RWPE2 (cell line): ENCODE measurements at regions not wholly inside any gene's neighbourhood (a gene's known extent, or its start where the extent isn't known, plus 50 kb on each side); places are given as distances from the start of the nearest gene placed in this dataset.

Source experiments
- ATAC-seq: fragments of 200-7000 bp; cut with Tn5 transposase; 3 replicates; pipeline ENCODE4 v1.9.1; 2021; ENCODE audit warnings: low read depth
- DNase-seq: peaks from one replicate; pipeline ENCODE4 v3.0.0-alpha.2; 2020; ENCODE audit warnings: low spot score
- H3K27ac ChIP-seq: fragments of 450-650 bp; 2 replicates; pipeline ENCODE4 v1.5.1; 2017; ENCODE audit warnings: mild to moderate bottlenecking; ENCODE audit not compliant: poor library complexity, severe bottlenecking
- H3K27me3 ChIP-seq: fragments of 250-450 bp; sonication (Bioruptor Pico); 2 replicates; pipeline ENCODE4 v1.5.1; 2021; ENCODE audit warnings: mild to moderate bottlenecking, moderate library complexity; ENCODE audit not compliant: insufficient read depth, poor library complexity, severe bottlenecking
- H3K36me3 ChIP-seq: fragments of 250-450 bp; sonication (Bioruptor Pico); 2 replicates; pipeline ENCODE4 v1.5.1; 2020; ENCODE audit warnings: low read depth, mild to moderate bottlenecking, moderate library complexity
- H3K4me1 ChIP-seq: fragments of 250-450 bp; sonication (Bioruptor Pico); 2 replicates; pipeline ENCODE4 v1.5.1; 2021; ENCODE audit warnings: mild to moderate bottlenecking, moderate library complexity; ENCODE audit not compliant: insufficient read depth, poor library complexity, severe bottlenecking
- H3K4me3 ChIP-seq: fragments of 250-450 bp; sonication (Bioruptor Pico); 2 replicates; pipeline ENCODE4 v1.5.1; 2021; ENCODE audit warnings: mild to moderate bottlenecking, moderate library complexity; ENCODE audit not compliant: severe bottlenecking
- H3K9me3 ChIP-seq: fragments of 250-450 bp; sonication (Bioruptor Pico); 2 replicates; pipeline ENCODE4 v1.5.1; 2021; ENCODE audit warnings: mild to moderate bottlenecking, moderate library complexity; ENCODE audit not compliant: severe bottlenecking
- CTCF ChIP-seq: fragments of 450-650 bp; IDR thresholded peaks from one replicate; pipeline ENCODE4 v1.5.1; 2017; ENCODE audit warnings: mild to moderate bottlenecking, moderate library complexity; ENCODE audit not compliant: poor library complexity, severe bottlenecking

GRCh38 chr2:71891155-71891554 is 256.5 kb downstream of the CYP26B1 start:
- ATAC-seq (no peak), DNase-seq (no peak)
- no peaks in the 10 kb centered on the region for H3K4me1 ChIP-seq
- no peaks in the 10 kb centered on the region for H3K27me3 ChIP-seq
- TF ChIP-seq CTCF = no peak
- no peaks in the 10 kb centered on the region for H3K9me3 ChIP-seq
- H3K4me3 ChIP-seq = no peak overlapping the region
- H3K36me3 ChIP-seq = no peaks in the 10 kb centered on the region
- no peak overlapping the region for H3K27ac ChIP-seq

DNA sequence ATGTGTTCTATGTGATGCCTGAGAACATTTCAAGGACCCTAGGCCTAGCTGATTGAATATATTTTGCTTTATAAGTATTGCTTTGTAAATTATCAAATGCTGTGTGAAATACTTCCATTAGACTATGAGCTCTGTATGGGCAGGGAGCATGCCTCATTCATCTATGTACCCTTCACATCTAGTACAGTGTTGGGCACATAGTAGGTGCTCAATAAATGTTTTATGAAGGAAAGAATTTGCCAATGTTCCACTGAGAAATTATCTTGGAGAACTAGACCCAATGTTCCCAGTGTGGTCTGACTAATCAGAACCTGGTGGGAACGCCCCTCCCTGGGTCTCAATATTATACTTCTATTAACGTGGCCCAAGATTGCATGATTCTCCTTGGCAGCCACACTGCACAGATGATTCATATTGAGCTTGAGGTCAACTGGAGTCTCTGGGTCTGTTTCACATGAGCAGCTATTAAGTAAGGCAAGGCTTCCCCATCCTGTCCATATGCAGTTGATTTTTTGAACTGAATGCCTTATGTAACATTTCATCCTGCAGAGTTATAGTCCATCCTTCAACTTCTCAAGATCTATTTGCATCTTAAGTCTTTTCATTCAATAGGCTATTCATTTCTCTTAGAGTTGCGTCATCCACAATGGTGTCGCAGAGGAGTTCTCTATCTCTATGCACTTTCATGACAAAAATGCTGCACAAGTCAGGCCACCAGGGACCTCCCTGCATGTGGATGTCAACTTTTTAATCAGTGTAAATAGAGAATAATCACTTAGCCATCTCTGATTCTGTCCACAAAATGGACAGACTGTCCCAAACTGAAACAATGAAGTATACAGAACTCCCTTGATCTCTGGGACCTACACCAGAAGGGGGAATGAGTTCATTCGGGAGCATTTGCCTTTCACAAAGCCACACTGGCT is 257.6 kb downstream of the CYP26B1 start:
- DNase-seq = no peak
- peak; percentile 83 for ATAC-seq
- H3K4me1 ChIP-seq = no peaks in the 10 kb centered on the region
- peaks cover under 1% of the 10 kb centered on the region for H3K9me3 ChIP-seq
- no peaks in the 10 kb centered on the region for H3K36me3 ChIP-seq
- no peak for TF ChIP-seq CTCF
- H3K27ac ChIP-seq = no peak overlapping the region
- H3K27me3 ChIP-seq = no peaks in the 10 kb centered on the region
- H3K4me3 ChIP-seq = no peak overlapping the region

- DNase-seq (no peak), ATAC-seq (no peak)
- Histone ChIP-seq H3K4me1 (peaks cover 4% of the 10 kb centered on the region), H3K36me3 (no peaks in the 10 kb centered on the region), H3K9me3 (peaks cover 5% of the 10 kb centered on the region), H3K27me3 (no peaks in the 10 kb centered on the region), H3K27ac (no peak overlapping the region), H3K4me3 (no peak overlapping the region)
- TF ChIP-seq CTCF = no peak
Observed at GRCh38 chr2:71888751-71889445, 258.8 kb downstream of the CYP26B1 start.

DNA sequence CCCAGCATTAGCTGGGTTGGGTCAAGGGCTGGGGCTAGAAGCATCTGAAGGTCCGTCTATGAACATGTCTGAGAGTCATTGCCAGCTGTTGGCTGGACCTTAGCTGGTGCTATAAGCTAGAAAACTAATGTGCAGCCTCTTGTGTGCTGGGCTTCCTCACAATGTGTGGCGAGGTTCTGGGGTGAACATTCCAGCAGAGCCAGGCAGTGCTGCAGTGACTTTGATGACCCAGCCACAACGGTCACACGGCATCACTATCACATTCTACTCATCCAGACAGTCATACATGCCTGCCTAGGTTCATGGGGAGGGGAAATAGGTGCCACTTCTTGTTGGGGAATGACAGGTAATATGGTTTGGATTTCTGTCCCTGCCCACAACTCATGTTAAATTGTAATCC is 260.5 kb downstream of the CYP26B1 start:
- no peak for ATAC-seq
- Histone ChIP-seq H3K4me3 (no peak overlapping the region), H3K27ac (no peak overlapping the region), H3K27me3 (no peaks in the 10 kb centered on the region), H3K36me3 (no peaks in the 10 kb centered on the region), H3K4me1 (peaks cover 19% of the 10 kb centered on the region), H3K9me3 (peaks cover 5% of the 10 kb centered on the region)
- DNase-seq = no peak
- no peak for TF ChIP-seq CTCF
